K562 (cell line): ENCODE measurements at regions not wholly inside any gene's neighbourhood (a gene's known extent, or its start where the extent isn't known, plus 50 kb on each side); places are given as distances from the start of the nearest gene placed in this dataset.

Experiments used
- CXXC5 ChIP-seq: fragments of 250-450 bp; sonication (Bioruptor Pico); IDR thresholded peaks from 2 replicates; pipeline ENCODE4 v1.8.0; 2022; ENCODE audit warnings: inconsistent platforms, mild to moderate bottlenecking, moderate library complexity
- EP300 ChIP-seq: IDR thresholded peaks from 2 replicates; pipeline ENCODE4 v1.6.1; 2012; ENCODE audit warnings: low read length, improper control_type of control experiment
- HDAC3 ChIP-seq: fragments of 450-650 bp; IDR thresholded peaks from 2 replicates; pipeline ENCODE4 v1.6.1; 2018; ENCODE audit warnings: borderline replicate concordance, mild to moderate bottlenecking, moderate library complexity; ENCODE audit not compliant: partially characterized antibody
- JUNB ChIP-seq: fragments of 450-650 bp; formaldehyde crosslinking; conservative IDR thresholded peaks from 2 replicates; pipeline ENCODE4 v1.4.0; 2020; ENCODE audit warnings: mild to moderate bottlenecking
- JUND ChIP-seq, 2 experiments: IDR thresholded peaks; 2 replicates in 1 of 2; 3 replicates in 1 of 2; pipeline ENCODE4 v1.6.1; 2011; ENCODE audit warnings: borderline replicate concordance in 2 of 2, low read depth in 2 of 2, low read length in 2 of 2, improper control_type of control experiment in 1 of 2, missing biosample characterization in 1 of 2, missing genetic modification characterization in 1 of 2, missing genetic modification reagents in 1 of 2
- L3MBTL2 ChIP-seq: fragments of 450-650 bp; IDR thresholded peaks from 2 replicates; pipeline ENCODE4 v1.6.1; 2016; ENCODE audit warnings: mild to moderate bottlenecking, moderate library complexity
- MAZ ChIP-seq, 2 experiments: fragments of 450-650 bp in 1 of 2; sonication (generic) in 1 of 2; formaldehyde crosslinking; IDR thresholded peaks in 1 of 2; conservative IDR thresholded peaks in 1 of 2; 2 replicates each; pipeline versions ENCODE4 v1.4.0 to v1.5.0; 2020; ENCODE audit warnings: mild to moderate bottlenecking in 1 of 2, missing genetic modification reagents in 1 of 2
- MEIS2 ChIP-seq: fragments of 450-650 bp; IDR thresholded peaks from 2 replicates; pipeline ENCODE4 v1.6.1; 2014; ENCODE audit warnings: mild to moderate bottlenecking; ENCODE audit not compliant: partially characterized antibody
- NR4A1 ChIP-seq, 2 experiments: fragments of 250-450 bp in 1 of 2; fragments of 450-650 bp in 1 of 2; sonication (Bioruptor Pico) in 1 of 2; IDR thresholded peaks; 2 replicates each; pipeline versions ENCODE4 v1.4.0 to v1.6.1; 2016 to 2020; ENCODE audit warnings: mild to moderate bottlenecking in 2 of 2, missing compliant biosample characterization in 1 of 2, missing genetic modification characterization in 1 of 2, moderate library complexity in 1 of 2
- POLR2A ChIP-seq: fragments of 450-650 bp; conservative IDR thresholded peaks from 2 replicates; pipeline ENCODE4 v1.6.1; 2016
- PPARD ChIP-seq: fragments of 250-450 bp; sonication (Bioruptor Pico); IDR thresholded peaks from 2 replicates; pipeline ENCODE4 v1.8.0; 2022; ENCODE audit warnings: inconsistent platforms, mild to moderate bottlenecking, moderate library complexity
- RBM17 ChIP-seq: fragments of 200-400 bp; formaldehyde crosslinking; IDR thresholded peaks from 2 replicates; pipeline ENCODE4 v1.6.1; 2017; ENCODE audit warnings: low read depth, mild to moderate bottlenecking, low read length, borderline replicate concordance
- ZNF239 ChIP-seq: fragments of 250-450 bp; sonication (Bioruptor Pico); IDR thresholded peaks from 2 replicates; pipeline ENCODE4 v1.4.0; 2020; ENCODE audit warnings: mild to moderate bottlenecking
- TF ChIP-seq, protein P1 (sequence below), 2 experiments: IDR thresholded peaks in 1 of 2; conservative IDR thresholded peaks in 1 of 2; 2 replicates each; pipeline ENCODE4 v1.6.1; 2016; ENCODE audit warnings: low read depth in 2 of 2, mild to moderate bottlenecking in 1 of 2, missing compliant biosample characterization in 1 of 2, missing genetic modification characterization in 1 of 2, moderate library complexity in 1 of 2
- TF ChIP-seq, protein P2 (sequence below): sonication (generic); formaldehyde crosslinking; IDR thresholded peaks from 2 replicates; pipeline ENCODE4 v1.9.0; 2022; ENCODE audit warnings: mild to moderate bottlenecking, missing genetic modification reagents
- TF ChIP-seq, protein P3 (sequence below): fragments of 450-650 bp; IDR thresholded peaks from 2 replicates; pipeline ENCODE4 v1.6.1; 2017; ENCODE audit warnings: antibody characterized with exemption, mild to moderate bottlenecking
- TF ChIP-seq, protein P4 (sequence below), 2 experiments: fragments of 450-650 bp in 1 of 2; sonication (generic) in 1 of 2; formaldehyde crosslinking; conservative IDR thresholded peaks; 2 replicates each; pipeline versions ENCODE4 v1.4.0 to v1.8.1; 2020 to 2022; ENCODE audit warnings: mild to moderate bottlenecking in 1 of 2, missing genetic modification reagents in 1 of 2

DNA sequence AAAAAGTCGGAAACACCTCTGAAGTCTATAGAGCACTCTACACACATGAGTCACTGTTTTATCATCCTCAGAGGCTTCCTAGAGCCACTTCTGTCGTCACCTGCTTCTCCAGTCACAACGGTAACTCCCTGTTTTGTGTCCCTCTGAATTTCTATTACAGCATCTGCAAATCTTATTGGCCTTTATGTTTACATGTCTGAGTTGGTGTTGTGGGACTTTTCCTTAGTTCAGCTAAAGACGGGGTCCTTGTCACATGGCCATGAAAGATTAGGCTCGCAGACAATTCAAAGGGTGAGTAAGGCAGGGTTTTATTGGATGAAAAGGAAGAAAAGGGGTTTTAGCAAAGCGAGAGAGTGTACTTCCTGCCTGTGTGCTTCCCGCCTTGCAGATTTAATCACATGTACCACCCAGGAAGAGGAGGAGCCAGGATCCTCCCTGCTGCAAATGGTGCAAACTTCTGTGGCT lies 185.6 kb downstream of the LPIN1 start (continued):
- TF ChIP-seq PPARD (no peak), JUND (IDR thresholded peaks at IDR 0.05; ENCODE audit: borderline replicate concordance, low read depth, low read length) (peak; percentile 84), JUND (tag; IDR thresholded peaks at IDR 0.05; ENCODE audit: borderline replicate concordance, low read depth, low read length) (peak; percentile 77; the same call in 2 of the 3 replicates), MAZ (CRISPR knock-in tag; conservative IDR thresholded peaks at IDR 0.05 in 1 of 2, IDR thresholded peaks at IDR 0.05 in 1 of 2) (0 out of 4 replicates have a peak, but pooled peaks of 1 of the 2 experiments have one; percentile 38), L3MBTL2 (peak; percentile 79), NR4A1 (CRISPR knock-in tag; IDR thresholded peaks at IDR 0.05) (no peak), NR4A1 (tag; IDR thresholded peaks at IDR 0.05) (no peak), MEIS2 (peak; percentile 76), JUNB (CRISPR knock-in tag) (no peak), ZNF239 (no peak), CXXC5 (peak; percentile 56), HDAC3 (peak; percentile 44), RBM17 (no peak), POLR2A (no peak), EP300 (peak; percentile 14; the same call in 1 of the 2 replicates)
- TF ChIP-seq, protein P1, sequence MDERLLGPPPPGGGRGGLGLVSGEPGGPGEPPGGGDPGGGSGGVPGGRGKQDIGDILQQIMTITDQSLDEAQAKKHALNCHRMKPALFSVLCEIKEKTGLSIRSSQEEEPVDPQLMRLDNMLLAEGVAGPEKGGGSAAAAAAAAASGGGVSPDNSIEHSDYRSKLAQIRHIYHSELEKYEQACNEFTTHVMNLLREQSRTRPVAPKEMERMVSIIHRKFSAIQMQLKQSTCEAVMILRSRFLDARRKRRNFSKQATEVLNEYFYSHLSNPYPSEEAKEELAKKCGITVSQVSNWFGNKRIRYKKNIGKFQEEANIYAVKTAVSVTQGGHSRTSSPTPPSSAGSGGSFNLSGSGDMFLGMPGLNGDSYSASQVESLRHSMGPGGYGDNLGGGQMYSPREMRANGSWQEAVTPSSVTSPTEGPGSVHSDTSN (CRISPR knock-in tag; IDR thresholded peaks at IDR 0.05; ENCODE audit: low read depth): no peak
- TF ChIP-seq, protein P1 (tag; conservative IDR thresholded peaks at IDR 0.05; ENCODE audit: low read depth): peak; percentile 52; the same call in 1 of the 2 replicates
- TF ChIP-seq, protein P2, sequence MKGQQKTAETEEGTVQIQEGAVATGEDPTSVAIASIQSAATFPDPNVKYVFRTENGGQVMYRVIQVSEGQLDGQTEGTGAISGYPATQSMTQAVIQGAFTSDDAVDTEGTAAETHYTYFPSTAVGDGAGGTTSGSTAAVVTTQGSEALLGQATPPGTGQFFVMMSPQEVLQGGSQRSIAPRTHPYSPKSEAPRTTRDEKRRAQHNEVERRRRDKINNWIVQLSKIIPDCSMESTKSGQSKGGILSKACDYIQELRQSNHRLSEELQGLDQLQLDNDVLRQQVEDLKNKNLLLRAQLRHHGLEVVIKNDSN (CRISPR knock-in tag): peak; percentile 60
- TF ChIP-seq, protein P3, sequence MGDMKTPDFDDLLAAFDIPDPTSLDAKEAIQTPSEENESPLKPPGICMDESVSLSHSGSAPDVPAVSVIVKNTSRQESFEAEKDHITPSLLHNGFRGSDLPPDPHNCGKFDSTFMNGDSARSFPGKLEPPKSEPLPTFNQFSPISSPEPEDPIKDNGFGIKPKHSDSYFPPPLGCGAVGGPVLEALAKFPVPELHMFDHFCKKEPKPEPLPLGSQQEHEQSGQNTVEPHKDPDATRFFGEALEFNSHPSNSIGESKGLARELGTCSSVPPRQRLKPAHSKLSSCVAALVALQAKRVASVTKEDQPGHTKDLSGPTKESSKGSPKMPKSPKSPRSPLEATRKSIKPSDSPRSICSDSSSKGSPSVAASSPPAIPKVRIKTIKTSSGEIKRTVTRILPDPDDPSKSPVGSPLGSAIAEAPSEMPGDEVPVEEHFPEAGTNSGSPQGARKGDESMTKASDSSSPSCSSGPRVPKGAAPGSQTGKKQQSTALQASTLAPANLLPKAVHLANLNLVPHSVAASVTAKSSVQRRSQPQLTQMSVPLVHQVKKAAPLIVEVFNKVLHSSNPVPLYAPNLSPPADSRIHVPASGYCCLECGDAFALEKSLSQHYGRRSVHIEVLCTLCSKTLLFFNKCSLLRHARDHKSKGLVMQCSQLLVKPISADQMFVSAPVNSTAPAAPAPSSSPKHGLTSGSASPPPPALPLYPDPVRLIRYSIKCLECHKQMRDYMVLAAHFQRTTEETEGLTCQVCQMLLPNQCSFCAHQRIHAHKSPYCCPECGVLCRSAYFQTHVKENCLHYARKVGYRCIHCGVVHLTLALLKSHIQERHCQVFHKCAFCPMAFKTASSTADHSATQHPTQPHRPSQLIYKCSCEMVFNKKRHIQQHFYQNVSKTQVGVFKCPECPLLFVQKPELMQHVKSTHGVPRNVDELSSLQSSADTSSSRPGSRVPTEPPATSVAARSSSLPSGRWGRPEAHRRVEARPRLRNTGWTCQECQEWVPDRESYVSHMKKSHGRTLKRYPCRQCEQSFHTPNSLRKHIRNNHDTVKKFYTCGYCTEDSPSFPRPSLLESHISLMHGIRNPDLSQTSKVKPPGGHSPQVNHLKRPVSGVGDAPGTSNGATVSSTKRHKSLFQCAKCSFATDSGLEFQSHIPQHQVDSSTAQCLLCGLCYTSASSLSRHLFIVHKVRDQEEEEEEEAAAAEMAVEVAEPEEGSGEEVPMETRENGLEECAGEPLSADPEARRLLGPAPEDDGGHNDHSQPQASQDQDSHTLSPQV: peak; percentile 43; the same call in 1 of the 2 replicates
- TF ChIP-seq, protein P4, sequence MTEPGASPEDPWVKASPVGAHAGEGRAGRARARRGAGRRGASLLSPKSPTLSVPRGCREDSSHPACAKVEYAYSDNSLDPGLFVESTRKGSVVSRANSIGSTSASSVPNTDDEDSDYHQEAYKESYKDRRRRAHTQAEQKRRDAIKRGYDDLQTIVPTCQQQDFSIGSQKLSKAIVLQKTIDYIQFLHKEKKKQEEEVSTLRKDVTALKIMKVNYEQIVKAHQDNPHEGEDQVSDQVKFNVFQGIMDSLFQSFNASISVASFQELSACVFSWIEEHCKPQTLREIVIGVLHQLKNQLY (CRISPR knock-in tag; conservative IDR thresholded peaks at IDR 0.05): no peak
